Panc1 (cell line): ENCODE measurements at regions not wholly inside any gene's neighbourhood (a gene's known extent, or its start where the extent isn't known, plus 50 kb on each side); places are given as distances from the start of the nearest gene placed in this dataset.

ENCODE experiments used
- ATAC-seq: fragments of 200-7000 bp; cut with Tn5 transposase; 2 replicates; pipeline ENCODE4 v1.9.1; 2020; ENCODE audit warnings: mild to moderate bottlenecking, moderate library complexity
- BruUV-seq: library from RNA; stranded (reverse); fragments of 400-500 nt; replicated peaks from 2 replicates; lab custom pipeline; 2021; lab: Mats Ljungman, UMichigan
- CTCF ChIA-PET: fragments of 300-600 bp; sonication (Branson Sonifier 250); formaldehyde crosslinking; loops from one replicate; lab custom pipeline; 2022; ENCODE audit warnings: antibody characterized with exemption; lab: Charles Lee
- POLR2A ChIA-PET: fragments of 300-600 bp; sonication (Branson Sonifier 250); formaldehyde crosslinking; loops from one replicate; lab custom pipeline; 2022; ENCODE audit warnings: antibody characterized with exemption; lab: Charles Lee
- DNase-seq: peaks from one replicate; pipeline ENCODE4 v3.0.0-alpha.2; 2010; ENCODE audit warnings: low read depth, low spot score
- H3K27ac ChIP-seq: 2 replicates; pipeline ENCODE4 v1.5.1; 2011; ENCODE audit warnings: mild to moderate bottlenecking, low read length, inconsistent platforms
- H3K27me3 ChIP-seq: fragments of 200-500 bp; sonication (Bioruptor generic); 2 replicates; pipeline ENCODE4 v1.6.0; 2014; ENCODE audit warnings: low read length, inconsistent platforms; ENCODE audit not compliant: control insufficient read depth, insufficient read depth
- H3K36me3 ChIP-seq: fragments of 200-500 bp; sonication (Bioruptor generic); 2 replicates; pipeline ENCODE4 v1.5.1; 2014; ENCODE audit warnings: inconsistent platforms, mild to moderate bottlenecking, low read length, moderate library complexity; ENCODE audit not compliant: control insufficient read depth, insufficient read depth
- H3K4me1 ChIP-seq: 2 replicates; pipeline ENCODE4 v1.5.1; 2011; ENCODE audit warnings: inconsistent platforms, mild to moderate bottlenecking, low read length, moderate library complexity; ENCODE audit not compliant: control insufficient read depth, insufficient read depth
- H3K4me3 ChIP-seq, 2 experiments: 2 replicates each; pipeline ENCODE4 v1.5.1; 2011 to 2012; ENCODE audit warnings: low read depth in 2 of 2, low read length in 2 of 2, mild to moderate bottlenecking in 2 of 2, inconsistent platforms in 1 of 2, moderate library complexity in 1 of 2
- H3K9me3 ChIP-seq: fragments of 200-500 bp; sonication (Bioruptor generic); 2 replicates; pipeline ENCODE4 v1.5.1; 2014; ENCODE audit warnings: low read depth, mild to moderate bottlenecking, inconsistent platforms, low read length, moderate library complexity; ENCODE audit not compliant: control insufficient read depth, insufficient read depth
- CTCF ChIP-seq: fragments of 450-650 bp; IDR thresholded peaks from 2 replicates; pipeline ENCODE4 v1.5.1; 2017; ENCODE audit warnings: mild to moderate bottlenecking
- POLR2AphosphoS5 ChIP-seq: IDR thresholded peaks from 2 replicates; pipeline ENCODE4 v1.6.1; 2012; ENCODE audit warnings: mild to moderate bottlenecking, low read depth, low read length, moderate library complexity
- SIN3A ChIP-seq: IDR thresholded peaks from 2 replicates; pipeline ENCODE4 v1.6.1; 2012; ENCODE audit warnings: low read depth, mild to moderate bottlenecking, low read length, moderate library complexity, borderline replicate concordance; ENCODE audit not compliant: insufficient read depth
- TCF7L2 ChIP-seq: IDR thresholded peaks from 2 replicates; pipeline ENCODE4 v1.6.1; 2011; ENCODE audit warnings: mild to moderate bottlenecking, low read depth, low read length, inconsistent platforms
- in situ Hi-C: cut with HindIII; loops from 2 replicates; pipeline ENCODE4 v1.10.0; 2016; ENCODE audit warnings: low sequenced_read_pairs, low pct_unique_long_range_greater_than_20kb
- intact Hi-C: fragments of 100-400 bp; cut with micrococcal nuclease; formaldehyde crosslinking; loops from one replicate; pipeline ENCODE4 v1.10.0; 2022; ENCODE audit not compliant: unreplicated experiment
- TF ChIP-seq, protein P1 (sequence below), 2 experiments: IDR thresholded peaks; 2 replicates each; pipeline ENCODE4 v1.6.1; 2011 to 2012; ENCODE audit warnings: low read depth in 2 of 2, control low read depth in 1 of 2, low read length in 1 of 2, mild to moderate bottlenecking in 1 of 2, moderate library complexity in 1 of 2; ENCODE audit not compliant: insufficient read depth in 1 of 2

DNA sequence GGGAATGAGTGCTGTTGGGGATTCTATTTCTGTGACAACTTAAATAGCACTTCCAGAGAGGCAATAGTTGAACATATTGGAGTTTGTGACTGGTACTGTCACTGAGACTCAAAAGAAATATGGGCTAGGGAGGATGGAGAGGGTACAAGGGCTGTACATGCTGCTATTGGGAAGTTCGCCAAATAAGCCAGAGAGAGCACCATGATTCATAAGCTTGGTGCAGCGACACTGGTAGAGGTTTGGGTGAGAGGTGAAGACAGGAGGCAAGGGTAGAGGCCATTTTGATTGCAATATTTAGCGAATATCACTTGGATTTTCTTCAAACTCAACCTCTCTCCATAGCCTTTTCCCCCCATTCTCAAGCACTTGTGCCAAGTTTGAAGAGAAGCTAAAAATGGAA is 214.3 kb downstream of the OGFRL1 start:
- DNase-seq = no peak
- ATAC-seq = no peak
- H3K36me3 ChIP-seq = no peaks in the 10 kb centered on the region
- intact Hi-C loops = no loop called here
- H3K4me3 ChIP-seq = no peak overlapping the region
- POLR2A ChIA-PET = no interaction called here
- TF ChIP-seq SIN3A = no peak
- no TSS peak for BruUV-seq
- CTCF ChIA-PET = interaction anchor here (0.5 kb wide), 1 partner anchor 59 kb away, joined by 3 read pairs; no protein-coding TSS in a partner anchor
- H3K4me1 ChIP-seq = no peaks in the 10 kb centered on the region
- no peak overlapping the region for H3K27ac ChIP-seq
- in situ Hi-C loops = no loop called here
- H3K27me3 ChIP-seq = no peaks in the 10 kb centered on the region
- H3K9me3 ChIP-seq = no peaks in the 10 kb centered on the region

DNA sequence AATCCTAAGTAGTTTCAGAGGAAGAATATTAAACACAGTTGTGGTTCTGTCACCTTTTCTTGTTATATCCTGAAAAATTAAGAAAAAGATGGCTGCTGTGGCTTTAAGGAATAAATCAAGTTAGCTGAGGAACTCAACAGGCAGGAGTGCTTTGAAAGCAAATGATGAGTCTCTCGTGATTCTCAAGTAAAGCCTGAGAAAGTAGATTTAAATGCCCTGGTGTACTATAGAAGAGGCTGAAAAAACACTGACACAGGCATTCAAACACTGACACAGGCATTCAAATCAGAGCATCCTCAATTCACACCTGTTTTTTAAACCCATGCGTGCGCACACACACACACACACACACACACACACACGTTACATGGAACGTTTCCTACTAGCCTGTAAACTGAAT is 218.6 kb downstream of the OGFRL1 start:
- H3K4me1 ChIP-seq = no peaks in the 10 kb centered on the region
- in situ Hi-C loops = no loop called here
- intact Hi-C loops = no loop called here
- H3K9me3 ChIP-seq = no peaks in the 10 kb centered on the region
- H3K36me3 ChIP-seq = no peaks in the 10 kb centered on the region
- TF ChIP-seq, protein P1, sequence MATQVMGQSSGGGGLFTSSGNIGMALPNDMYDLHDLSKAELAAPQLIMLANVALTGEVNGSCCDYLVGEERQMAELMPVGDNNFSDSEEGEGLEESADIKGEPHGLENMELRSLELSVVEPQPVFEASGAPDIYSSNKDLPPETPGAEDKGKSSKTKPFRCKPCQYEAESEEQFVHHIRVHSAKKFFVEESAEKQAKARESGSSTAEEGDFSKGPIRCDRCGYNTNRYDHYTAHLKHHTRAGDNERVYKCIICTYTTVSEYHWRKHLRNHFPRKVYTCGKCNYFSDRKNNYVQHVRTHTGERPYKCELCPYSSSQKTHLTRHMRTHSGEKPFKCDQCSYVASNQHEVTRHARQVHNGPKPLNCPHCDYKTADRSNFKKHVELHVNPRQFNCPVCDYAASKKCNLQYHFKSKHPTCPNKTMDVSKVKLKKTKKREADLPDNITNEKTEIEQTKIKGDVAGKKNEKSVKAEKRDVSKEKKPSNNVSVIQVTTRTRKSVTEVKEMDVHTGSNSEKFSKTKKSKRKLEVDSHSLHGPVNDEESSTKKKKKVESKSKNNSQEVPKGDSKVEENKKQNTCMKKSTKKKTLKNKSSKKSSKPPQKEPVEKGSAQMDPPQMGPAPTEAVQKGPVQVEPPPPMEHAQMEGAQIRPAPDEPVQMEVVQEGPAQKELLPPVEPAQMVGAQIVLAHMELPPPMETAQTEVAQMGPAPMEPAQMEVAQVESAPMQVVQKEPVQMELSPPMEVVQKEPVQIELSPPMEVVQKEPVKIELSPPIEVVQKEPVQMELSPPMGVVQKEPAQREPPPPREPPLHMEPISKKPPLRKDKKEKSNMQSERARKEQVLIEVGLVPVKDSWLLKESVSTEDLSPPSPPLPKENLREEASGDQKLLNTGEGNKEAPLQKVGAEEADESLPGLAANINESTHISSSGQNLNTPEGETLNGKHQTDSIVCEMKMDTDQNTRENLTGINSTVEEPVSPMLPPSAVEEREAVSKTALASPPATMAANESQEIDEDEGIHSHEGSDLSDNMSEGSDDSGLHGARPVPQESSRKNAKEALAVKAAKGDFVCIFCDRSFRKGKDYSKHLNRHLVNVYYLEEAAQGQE (IDR thresholded peaks at IDR 0.05; ENCODE audit: insufficient read depth in 1 of 2, low read depth in 2 of 2, low read length in 1 of 2) = no peak
- TF ChIP-seq POLR2AphosphoS5 (no peak), TCF7L2 (no peak), CTCF (no peak), SIN3A (no peak)
- CTCF ChIA-PET = no interaction called here
- POLR2A ChIA-PET = no interaction called here
- ATAC-seq = no peak
- H3K27me3 ChIP-seq = no peaks in the 10 kb centered on the region; the same call in 1 of the 2 replicates
- no peak for DNase-seq
- no peak overlapping the region for H3K4me3 ChIP-seq
- no peak overlapping the region for H3K27ac ChIP-seq
- BruUV-seq = no TSS peak

- Histone ChIP-seq H3K4me1 (no peaks in the 10 kb centered on the region), H3K36me3 (no peaks in the 10 kb centered on the region), H3K27ac (peak overlapping the region; percentile 62; the same call in 1 of the 2 replicates), H3K27me3 (no peaks in the 10 kb centered on the region; the same call in 1 of the 2 replicates), H3K9me3 (no peaks in the 10 kb centered on the region), H3K4me3 (no peak overlapping the region)
- BruUV-seq = no TSS peak
- in situ Hi-C loops = no loop called here
- CTCF ChIA-PET = interaction anchor here (0.5 to 1.2 kb wide), 4 partner anchors 125 to 142 kb away, joined by 3 to 4 read pairs (median 4); no protein-coding TSS in a partner anchor
- TF ChIP-seq, protein P1 (IDR thresholded peaks at IDR 0.05; ENCODE audit: insufficient read depth in 1 of 2, low read depth in 2 of 2, low read length in 1 of 2) = no peak
- TF ChIP-seq TCF7L2 = no peak
- no peak for TF ChIP-seq SIN3A
- TF ChIP-seq POLR2AphosphoS5 = no peak
- no peak for TF ChIP-seq CTCF
- DNase-seq = no peak
- intact Hi-C loops = loop anchor here (1.0 to 10.0 kb wide), 2 partner anchors 125 to 325 kb away; no protein-coding TSS in a partner anchor
- POLR2A ChIA-PET = no interaction called here
- ATAC-seq = no peak
These were observed 220.8 kb downstream of the OGFRL1 start for GRCh38 chr6:71509191-71510005.
